ENCODE measurements at regions not wholly inside any gene's neighbourhood (a gene's known extent, or its start where the extent isn't known, plus 50 kb on each side); places are given as distances from the start of the nearest gene placed in this dataset.

- no peak overlapping the region for H3K4me2 ChIP-seq
- no peak overlapping the region for H3K27ac Mint-ChIP-seq
- no peaks in the 10 kb centered on the region for H3K27me3 Mint-ChIP-seq (ENCODE audit: insufficient read depth, low read depth, poor library complexity)
- H3K79me2 ChIP-seq (replicated peaks; ENCODE audit: insufficient read depth), result no peaks in the 10 kb centered on the region
- H3F3A ChIP-seq (replicated peaks; ENCODE audit: low read depth), result no peaks in the 10 kb centered on the region
- TF ChIP-seq STAT1 (IDR thresholded peaks at IDR 0.05; ENCODE audit: unreplicated experiment) (no peak), EZH2phosphoT487 (IDR thresholded peaks at IDR 0.05; ENCODE audit: unreplicated experiment) (no peak)
- TF ChIP-seq, protein P1, sequence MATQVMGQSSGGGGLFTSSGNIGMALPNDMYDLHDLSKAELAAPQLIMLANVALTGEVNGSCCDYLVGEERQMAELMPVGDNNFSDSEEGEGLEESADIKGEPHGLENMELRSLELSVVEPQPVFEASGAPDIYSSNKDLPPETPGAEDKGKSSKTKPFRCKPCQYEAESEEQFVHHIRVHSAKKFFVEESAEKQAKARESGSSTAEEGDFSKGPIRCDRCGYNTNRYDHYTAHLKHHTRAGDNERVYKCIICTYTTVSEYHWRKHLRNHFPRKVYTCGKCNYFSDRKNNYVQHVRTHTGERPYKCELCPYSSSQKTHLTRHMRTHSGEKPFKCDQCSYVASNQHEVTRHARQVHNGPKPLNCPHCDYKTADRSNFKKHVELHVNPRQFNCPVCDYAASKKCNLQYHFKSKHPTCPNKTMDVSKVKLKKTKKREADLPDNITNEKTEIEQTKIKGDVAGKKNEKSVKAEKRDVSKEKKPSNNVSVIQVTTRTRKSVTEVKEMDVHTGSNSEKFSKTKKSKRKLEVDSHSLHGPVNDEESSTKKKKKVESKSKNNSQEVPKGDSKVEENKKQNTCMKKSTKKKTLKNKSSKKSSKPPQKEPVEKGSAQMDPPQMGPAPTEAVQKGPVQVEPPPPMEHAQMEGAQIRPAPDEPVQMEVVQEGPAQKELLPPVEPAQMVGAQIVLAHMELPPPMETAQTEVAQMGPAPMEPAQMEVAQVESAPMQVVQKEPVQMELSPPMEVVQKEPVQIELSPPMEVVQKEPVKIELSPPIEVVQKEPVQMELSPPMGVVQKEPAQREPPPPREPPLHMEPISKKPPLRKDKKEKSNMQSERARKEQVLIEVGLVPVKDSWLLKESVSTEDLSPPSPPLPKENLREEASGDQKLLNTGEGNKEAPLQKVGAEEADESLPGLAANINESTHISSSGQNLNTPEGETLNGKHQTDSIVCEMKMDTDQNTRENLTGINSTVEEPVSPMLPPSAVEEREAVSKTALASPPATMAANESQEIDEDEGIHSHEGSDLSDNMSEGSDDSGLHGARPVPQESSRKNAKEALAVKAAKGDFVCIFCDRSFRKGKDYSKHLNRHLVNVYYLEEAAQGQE (IDR thresholded peaks at IDR 0.05; ENCODE audit: unreplicated experiment), result no peak
- H3K4me3 ChIP-seq, result no peak overlapping the region
- no peak overlapping the region for H3K27ac ChIP-seq (ENCODE audit: low read depth)
- H3K9me3 Mint-ChIP-seq, result 0 out of 3 replicates have a peak, but pooled peaks cover 2% of the 10 kb centered on the region
- H3K36me3 Mint-ChIP-seq (ENCODE audit: low read depth), result no peaks in the 10 kb centered on the region
- no peaks in the 10 kb centered on the region for H3K9me2 ChIP-seq (ENCODE audit: insufficient read depth)
- DNase-seq (ENCODE audit: low spot score) (no peak), ATAC-seq (no peak)
- no peaks in the 10 kb centered on the region for H3K27me3 ChIP-seq (ENCODE audit: insufficient read depth)
- H3K36me3 ChIP-seq (ENCODE audit: insufficient read depth), result no peaks in the 10 kb centered on the region
- H3K4me1 Mint-ChIP-seq, result no peaks in the 10 kb centered on the region
- H2AFZ ChIP-seq, result no peak overlapping the region
- no peak overlapping the region for H3K4me3 Mint-ChIP-seq
- no peaks in the 10 kb centered on the region for H4K20me1 ChIP-seq (replicated peaks; ENCODE audit: insufficient read depth)
- H3K4me1 ChIP-seq (ENCODE audit: insufficient read depth), result no peaks in the 10 kb centered on the region
Observed at GRCh38 chr5:28580616-28581015, 1542.2 kb upstream of the CDH9 start.

GRCh38 chr5:28576022-28576421 lies 1537.6 kb upstream of the CDH9 start:
- Histone ChIP-seq H3K27me3 (ENCODE audit: insufficient read depth) (no peaks in the 10 kb centered on the region), H3K79me2 (replicated peaks; ENCODE audit: insufficient read depth) (no peaks in the 10 kb centered on the region), H3K9me2 (ENCODE audit: insufficient read depth) (no peaks in the 10 kb centered on the region), H4K20me1 (replicated peaks; ENCODE audit: insufficient read depth) (no peaks in the 10 kb centered on the region), H3K4me2 (no peak overlapping the region), H3K4me1 (ENCODE audit: insufficient read depth) (no peaks in the 10 kb centered on the region), H3F3A (replicated peaks; ENCODE audit: low read depth) (no peaks in the 10 kb centered on the region), H2AFZ (peak overlapping the region; percentile 79), H3K36me3 (ENCODE audit: insufficient read depth) (no peaks in the 10 kb centered on the region), H3K4me3 (no peak overlapping the region), H3K27ac (ENCODE audit: low read depth) (no peak overlapping the region)
- H3K36me3 Mint-ChIP-seq (ENCODE audit: low read depth), result no peaks in the 10 kb centered on the region
- no peak overlapping the region for H3K27ac Mint-ChIP-seq
- 0 out of 3 replicates have a peak, but pooled peaks cover 2% of the 10 kb centered on the region for H3K9me3 Mint-ChIP-seq
- peak; percentile 63 to 74 for TF ChIP-seq CTCF (conservative IDR thresholded peaks at IDR 0.05; ENCODE audit: low read depth in 2 of 2)
- TF ChIP-seq, protein P2, sequence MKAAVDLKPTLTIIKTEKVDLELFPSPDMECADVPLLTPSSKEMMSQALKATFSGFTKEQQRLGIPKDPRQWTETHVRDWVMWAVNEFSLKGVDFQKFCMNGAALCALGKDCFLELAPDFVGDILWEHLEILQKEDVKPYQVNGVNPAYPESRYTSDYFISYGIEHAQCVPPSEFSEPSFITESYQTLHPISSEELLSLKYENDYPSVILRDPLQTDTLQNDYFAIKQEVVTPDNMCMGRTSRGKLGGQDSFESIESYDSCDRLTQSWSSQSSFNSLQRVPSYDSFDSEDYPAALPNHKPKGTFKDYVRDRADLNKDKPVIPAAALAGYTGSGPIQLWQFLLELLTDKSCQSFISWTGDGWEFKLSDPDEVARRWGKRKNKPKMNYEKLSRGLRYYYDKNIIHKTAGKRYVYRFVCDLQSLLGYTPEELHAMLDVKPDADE (IDR thresholded peaks at IDR 0.05), result no peak
- ATAC-seq (peak; percentile 94), DNase-seq (ENCODE audit: low spot score) (peak; percentile 66)
- no peaks in the 10 kb centered on the region for H3K4me1 Mint-ChIP-seq
- H3K4me3 Mint-ChIP-seq, result no peak overlapping the region
- H3K27me3 Mint-ChIP-seq (ENCODE audit: insufficient read depth, low read depth, poor library complexity), result no peaks in the 10 kb centered on the region

Data from GM23338 (cell line).